ENCODE measurements at regions not wholly inside any gene's neighbourhood (a gene's known extent, or its start where the extent isn't known, plus 50 kb on each side); places are given as distances from the start of the nearest gene placed in this dataset.

GRCh38 chr5:74576941-74577456 is 63.5 kb downstream of the ENC1 start:
- intact Hi-C loops (cut with DNase I) = no loop called here
- ATAC-seq = peak; percentile 88
- no peak for DNase-seq (ENCODE audit: low spot score)

GRCh38 chr5:74575741-74576538 is 64.6 kb downstream of the ENC1 start:
- intact Hi-C loops (cut with DNase I) = no loop called here
- DNase-seq (ENCODE audit: low spot score) = no peak
- peak; percentile 58 for ATAC-seq

- DNase-seq (ENCODE audit: low spot score) (no peak), ATAC-seq (no peak)
- intact Hi-C loops (cut with DNase I) = no loop called here
These were observed 70.3 kb downstream of the ENC1 start for GRCh38 chr5:74570250-74570649.

- ATAC-seq (no peak), DNase-seq (ENCODE audit: low spot score) (no peak)
- intact Hi-C loops (cut with DNase I) = no loop called here
These were observed 73.0 kb downstream of the ENC1 start for GRCh38 chr5:74567411-74567995.

- intact Hi-C loops (cut with DNase I) = no loop called here
- no peak for ATAC-seq
- DNase-seq (ENCODE audit: low spot score) = no peak
These were observed 78.4 kb downstream of the ENC1 start for GRCh38 chr5:74562122-74562521.

GRCh38 chr5:74560245-74560644 is 80.3 kb downstream of the ENC1 start:
- no peak for DNase-seq (ENCODE audit: low spot score)
- intact Hi-C loops (cut with DNase I) = no loop called here
- no peak for ATAC-seq

GRCh38 chr5:74556631-74557595 is 83.6 kb downstream of the ENC1 start:
- ATAC-seq = peak; percentile 70
- intact Hi-C loops (cut with DNase I) = no loop called here
- no peak for DNase-seq (ENCODE audit: low spot score)

- DNase-seq (ENCODE audit: low spot score) = no peak
- ATAC-seq = no peak
- intact Hi-C loops (cut with DNase I) = no loop called here
These were observed 84.5 kb downstream of the ENC1 start for GRCh38 chr5:74556006-74556405.

GRCh38 chr5:74552101-74552500 is 88.4 kb downstream of the ENC1 start:
- intact Hi-C loops (cut with DNase I) = no loop called here
- DNase-seq (ENCODE audit: low spot score) = no peak
- no peak for ATAC-seq

- no peak for DNase-seq (ENCODE audit: low spot score)
- ATAC-seq = no peak
- intact Hi-C loops (cut with DNase I) = no loop called here
These were observed 89.6 kb downstream of the ENC1 start for GRCh38 chr5:74550927-74551326.

GRCh38 chr5:74549384-74549783 is 91.1 kb downstream of the ENC1 start:
- intact Hi-C loops (cut with DNase I) = no loop called here

GRCh38 chr5:74546796-74547195 is 93.7 kb downstream of the ENC1 start:
- no peak for ATAC-seq
- DNase-seq (ENCODE audit: low spot score) = no peak
- intact Hi-C loops (cut with DNase I) = no loop called here

More at GRCh38 chr5:74549384-74549783, 91.1 kb downstream of the ENC1 start:
- DNase-seq (ENCODE audit: low spot score) = no peak
- no peak for ATAC-seq

- intact Hi-C loops (cut with DNase I) = no loop called here
- no peak for ATAC-seq
- DNase-seq (ENCODE audit: low spot score) = no peak
These were observed 95.7 kb downstream of the ENC1 start for GRCh38 chr5:74544811-74545210.

- ATAC-seq = peak; percentile 27
- intact Hi-C loops (cut with DNase I) = no loop called here
- no peak for DNase-seq (ENCODE audit: low spot score)
These were observed 97.1 kb downstream of the ENC1 start for GRCh38 chr5:74543162-74543995.

GRCh38 chr5:74542482-74542881 is 98.0 kb downstream of the ENC1 start:
- DNase-seq (ENCODE audit: low spot score) (no peak), ATAC-seq (no peak)
- intact Hi-C loops (cut with DNase I) = no loop called here

GRCh38 chr5:74541381-74541781 is 99.1 kb downstream of the ENC1 start:
- ATAC-seq (no peak), DNase-seq (ENCODE audit: low spot score) (no peak)
- intact Hi-C loops (cut with DNase I) = no loop called here

- intact Hi-C loops (cut with DNase I) = no loop called here
- DNase-seq (ENCODE audit: low spot score) (no peak), ATAC-seq (no peak)
These were observed 99.9 kb downstream of the ENC1 start for GRCh38 chr5:74540622-74541021.

- no peak for ATAC-seq
- intact Hi-C loops (cut with DNase I) = no loop called here
These were observed 100.5 kb downstream of the ENC1 start for GRCh38 chr5:74539986-74540385.

GRCh38 chr5:74538206-74538661 is 102.3 kb downstream of the ENC1 start:
- ATAC-seq (peak; percentile 98), DNase-seq (ENCODE audit: low spot score) (peak; percentile 74)
- intact Hi-C loops (cut with DNase I) = no loop called here

More at GRCh38 chr5:74539986-74540385, 100.5 kb downstream of the ENC1 start:
- no peak for DNase-seq (ENCODE audit: low spot score)

All from sciatic nerve (tissue), 2 donors.